NB4 (cell line): ENCODE measurements at regions not wholly inside any gene's neighbourhood (a gene's known extent, or its start where the extent isn't known, plus 50 kb on each side); places are given as distances from the start of the nearest gene placed in this dataset.

ENCODE experiments used
- DNase-seq: peaks from one replicate; pipeline ENCODE4 v3.0.0; 2010; ENCODE audit warnings: low read depth
- H3K4me3 ChIP-seq: one replicate; pipeline ENCODE4 v1.5.1; 2011; ENCODE audit warnings: mild to moderate bottlenecking, low read depth, low read length, moderate library complexity
- MAX ChIP-seq: IDR thresholded peaks from 2 replicates; pipeline ENCODE4 v1.6.1; 2011; ENCODE audit warnings: low read depth, low read length
- MYC ChIP-seq: IDR thresholded peaks from 2 replicates; pipeline ENCODE4 v1.6.1; 2011; ENCODE audit warnings: low read depth, low read length
- POLR2A ChIP-seq: IDR thresholded peaks from 2 replicates; pipeline ENCODE4 v1.6.1; 2011; ENCODE audit warnings: mild to moderate bottlenecking; ENCODE audit not compliant: insufficient read length; ENCODE audit errors: extremely low read depth
- TF ChIP-seq, protein P1 (sequence below): IDR thresholded peaks from one replicate; pipeline ENCODE4 v1.5.1; 2012; ENCODE audit warnings: low read depth, low read length

- no peak overlapping the region for H3K4me3 ChIP-seq
- DNase-seq = peak; percentile 24
- TF ChIP-seq, protein P1, sequence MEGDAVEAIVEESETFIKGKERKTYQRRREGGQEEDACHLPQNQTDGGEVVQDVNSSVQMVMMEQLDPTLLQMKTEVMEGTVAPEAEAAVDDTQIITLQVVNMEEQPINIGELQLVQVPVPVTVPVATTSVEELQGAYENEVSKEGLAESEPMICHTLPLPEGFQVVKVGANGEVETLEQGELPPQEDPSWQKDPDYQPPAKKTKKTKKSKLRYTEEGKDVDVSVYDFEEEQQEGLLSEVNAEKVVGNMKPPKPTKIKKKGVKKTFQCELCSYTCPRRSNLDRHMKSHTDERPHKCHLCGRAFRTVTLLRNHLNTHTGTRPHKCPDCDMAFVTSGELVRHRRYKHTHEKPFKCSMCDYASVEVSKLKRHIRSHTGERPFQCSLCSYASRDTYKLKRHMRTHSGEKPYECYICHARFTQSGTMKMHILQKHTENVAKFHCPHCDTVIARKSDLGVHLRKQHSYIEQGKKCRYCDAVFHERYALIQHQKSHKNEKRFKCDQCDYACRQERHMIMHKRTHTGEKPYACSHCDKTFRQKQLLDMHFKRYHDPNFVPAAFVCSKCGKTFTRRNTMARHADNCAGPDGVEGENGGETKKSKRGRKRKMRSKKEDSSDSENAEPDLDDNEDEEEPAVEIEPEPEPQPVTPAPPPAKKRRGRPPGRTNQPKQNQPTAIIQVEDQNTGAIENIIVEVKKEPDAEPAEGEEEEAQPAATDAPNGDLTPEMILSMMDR = no peak
- no peak for TF ChIP-seq POLR2A
- no peak for TF ChIP-seq MAX
- TF ChIP-seq MYC = no peak
Observed at GRCh38 chr6:169328112-169328801, 74.6 kb upstream of the THBS2 start.

DNA sequence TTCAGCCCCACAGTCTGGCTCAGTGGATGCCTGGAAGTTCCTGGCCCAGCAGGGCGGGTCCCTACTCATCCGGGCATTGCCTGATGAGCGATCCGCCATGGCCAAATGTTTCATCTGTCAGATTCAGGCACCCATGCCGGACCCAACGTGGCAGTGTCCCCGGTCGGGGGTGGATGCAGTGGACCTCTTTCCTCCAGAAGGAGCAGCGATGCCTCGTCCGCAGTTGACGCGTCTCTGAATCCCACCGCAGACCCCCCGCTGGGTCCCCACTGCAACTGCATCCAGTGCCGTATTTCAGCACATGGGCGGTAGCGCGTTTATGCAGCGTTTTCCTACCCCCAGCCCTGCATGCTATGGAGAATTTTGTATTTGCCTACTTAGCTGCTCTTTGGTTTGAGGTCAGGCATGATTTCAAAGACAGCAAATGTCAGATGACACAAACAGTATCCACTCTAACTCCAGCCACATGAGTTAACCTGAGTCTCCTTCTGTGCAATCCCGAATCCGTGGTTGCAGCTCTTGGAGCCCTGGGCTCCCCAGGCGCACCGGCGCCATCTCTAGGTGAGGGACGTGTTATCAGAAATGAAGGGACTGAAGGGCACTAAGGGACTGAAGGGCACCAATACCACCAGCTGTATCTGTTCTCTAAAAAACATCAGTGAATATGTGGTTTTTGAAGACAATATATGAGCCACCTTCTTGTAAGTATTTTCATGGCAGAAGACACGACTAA lies 72.6 kb upstream of the THBS2 start:
- TF ChIP-seq POLR2A (no peak), MAX (peak; percentile 42; the same call in 1 of the 2 replicates), MYC (no peak)
- TF ChIP-seq, protein P1 = peak; percentile 57
- no peak overlapping the region for H3K4me3 ChIP-seq
- DNase-seq = peak; percentile 71

DNA sequence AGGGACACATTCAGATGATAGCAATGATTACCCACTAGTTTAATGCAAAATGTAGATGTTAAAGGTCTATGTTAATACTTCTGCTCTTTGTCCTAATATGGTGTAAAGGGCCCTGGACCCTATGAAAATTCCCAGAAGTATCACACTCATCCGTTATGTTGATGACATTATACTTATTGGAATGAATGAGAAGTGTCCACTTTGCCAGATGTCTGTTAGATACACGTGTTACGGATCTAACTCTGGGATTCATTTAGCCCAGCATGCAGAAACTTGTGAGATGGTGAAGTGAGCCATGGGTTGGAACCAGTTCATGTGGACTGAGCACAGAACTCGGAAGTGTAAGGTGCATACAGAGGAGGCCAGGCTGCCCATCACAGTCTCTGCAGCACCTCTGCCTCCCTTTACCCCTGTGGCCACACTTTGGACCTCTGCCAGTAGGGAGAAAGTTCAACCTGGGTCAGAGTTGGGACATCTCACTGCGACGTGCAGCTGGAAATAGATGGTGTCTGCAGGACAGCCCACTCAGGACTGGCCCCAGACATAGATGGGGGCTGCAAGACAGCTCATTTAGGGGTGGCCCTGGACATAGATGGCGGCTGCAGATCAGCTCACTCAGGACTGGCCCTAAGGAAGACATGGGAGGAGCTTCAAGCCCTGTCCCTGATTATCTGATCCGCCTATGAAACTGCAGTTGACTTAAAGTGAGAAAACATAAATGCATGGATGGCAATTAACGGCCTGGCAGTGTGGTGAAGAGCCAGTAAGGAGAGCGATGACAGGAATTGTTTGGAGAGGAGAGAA lies 71.2 kb upstream of the THBS2 start:
- DNase-seq = no peak
- no peak overlapping the region for H3K4me3 ChIP-seq
- no peak for TF ChIP-seq MYC
- TF ChIP-seq, protein P1 = no peak
- no peak for TF ChIP-seq MAX
- no peak for TF ChIP-seq POLR2A

DNA sequence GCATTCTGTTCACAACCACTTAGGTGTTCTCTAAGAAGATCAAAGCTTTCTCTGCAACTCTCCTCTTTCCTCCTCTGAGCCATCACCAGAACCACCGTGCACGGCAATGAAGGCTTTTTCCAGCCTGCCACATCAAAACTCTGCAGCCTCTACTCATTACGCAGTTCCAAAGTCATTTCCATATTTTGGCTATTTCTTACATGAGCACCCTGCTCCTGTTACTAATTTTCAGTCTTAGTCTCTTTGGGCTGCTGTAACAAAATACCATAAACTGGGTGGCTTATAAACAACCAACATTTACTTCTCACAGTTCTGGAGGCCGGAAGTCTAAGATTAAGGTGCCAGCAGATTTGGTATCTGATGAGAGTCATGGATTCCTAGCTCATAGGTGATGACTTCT lies 70.4 kb upstream of the THBS2 start:
- H3K4me3 ChIP-seq = no peak overlapping the region
- DNase-seq = no peak
- TF ChIP-seq, protein P1 = no peak
- TF ChIP-seq POLR2A (no peak), MAX (no peak), MYC (no peak)

DNA sequence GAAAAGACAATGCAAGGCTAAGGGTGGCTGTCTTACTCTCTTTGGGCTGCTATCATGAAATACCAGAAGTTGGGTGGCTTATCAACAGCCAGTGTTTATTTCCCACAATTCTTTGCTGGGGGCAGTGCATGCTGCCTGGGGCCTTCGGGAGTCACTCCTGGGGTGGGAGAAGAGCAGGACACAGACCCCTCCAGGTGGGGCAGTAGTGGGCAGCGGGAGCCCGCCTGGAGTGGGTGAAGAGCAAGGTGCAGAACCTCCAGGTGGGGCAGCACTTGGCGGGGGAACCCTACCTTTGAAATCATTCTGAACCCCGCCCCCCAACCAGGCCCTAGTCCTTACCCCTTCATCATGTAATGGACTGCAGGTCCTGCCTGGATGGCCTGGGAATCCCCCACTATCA lies 69.6 kb upstream of the THBS2 start:
- no peak for DNase-seq
- TF ChIP-seq MYC = no peak
- no peak for TF ChIP-seq MAX
- no peak for TF ChIP-seq POLR2A
- TF ChIP-seq, protein P1 = no peak
- no peak overlapping the region for H3K4me3 ChIP-seq
